ENCODE measurements at regions not wholly inside any gene's neighbourhood (a gene's known extent, or its start where the extent isn't known, plus 50 kb on each side); places are given as distances from the start of the nearest gene placed in this dataset.

GRCh38 chr4:179353786-179354185, 1911.5 kb upstream of the AGA start:
- no peak for TF ChIP-seq POLR2A (IDR thresholded peaks at IDR 0.05)
- no peak for TF ChIP-seq CTCF (IDR thresholded peaks at IDR 0.05 in 4 of 5, conservative IDR thresholded peaks at IDR 0.05 in 1 of 5)

Measured in gastrocnemius medialis (tissue), 4 donors.